Transverse colon (tissue), 4 donors: ENCODE measurements at regions not wholly inside any gene's neighbourhood (a gene's known extent, or its start where the extent isn't known, plus 50 kb on each side); places are given as distances from the start of the nearest gene placed in this dataset.

Source experiments
- CTCF ChIP-seq, 5 experiments: fragments of 200-600 bp in 3 of 5; fragments of 450-650 bp in 2 of 5; sonication (generic) in 3 of 5; IDR thresholded peaks; 1 replicate in 2 of 5; 2 replicates in 3 of 5; pipeline ENCODE4 v1.5.1; 2016 to 2017; ENCODE audit warnings: antibody characterized with exemption in 5 of 5, inconsistent platforms in 3 of 5, mild to moderate bottlenecking in 2 of 5, moderate library complexity in 1 of 5
- EP300 ChIP-seq: sonication (generic); formaldehyde crosslinking; IDR thresholded peaks from one replicate; pipeline ENCODE4 v1.6.1; 2017; ENCODE audit warnings: antibody characterized with exemption, low read depth
- POLR2A ChIP-seq: fragments of 450-650 bp; IDR thresholded peaks from one replicate; pipeline ENCODE4 v1.6.1; 2016; ENCODE audit warnings: antibody characterized with exemption, mild to moderate bottlenecking, moderate library complexity
- POLR2AphosphoS5 ChIP-seq, 3 donors: sonication (generic); formaldehyde crosslinking; IDR thresholded peaks; one replicate each; pipeline ENCODE4 v1.6.1; 2016; ENCODE audit warnings: antibody characterized with exemption in 3 of 3

GRCh38 chr4:189278597-189279165 is 662.0 kb upstream of the FRG1 start:
- TF ChIP-seq CTCF (IDR thresholded peaks at IDR 0.05) (no peak), POLR2A (no peak), EP300 (no peak), POLR2AphosphoS5 (IDR thresholded peaks at IDR 0.05) (no peak)
